Neural cell (in vitro differentiated cells): ENCODE measurements at regions not wholly inside any gene's neighbourhood (a gene's known extent, or its start where the extent isn't known, plus 50 kb on each side); places are given as distances from the start of the nearest gene placed in this dataset.

Source experiments
- H2AFZ ChIP-seq: fragments of 200-600, 300-800 bp; sonication (generic), shearing (Covaris generic); 2 replicates; pipeline ENCODE4 v1.6.0; 2014; ENCODE audit warnings: low read depth, mild to moderate bottlenecking, antibody characterized with exemption, low read length, moderate library complexity
- H3F3A ChIP-seq: fragments of 200-600 bp; shearing (Covaris generic); 2 replicates; pipeline ENCODE4 v1.6.1; 2016; ENCODE audit warnings: mild to moderate bottlenecking, moderate library complexity, mixed read lengths, antibody characterized with exemption, low read length; ENCODE audit not compliant: insufficient read depth, poor library complexity, severe bottlenecking
- H3K27ac ChIP-seq: fragments of 200-600, 300-800 bp; sonication (generic), shearing (Covaris generic); 2 replicates; pipeline ENCODE4 v1.5.1; 2014; ENCODE audit warnings: mild to moderate bottlenecking, low read length, moderate library complexity
- H3K27me3 ChIP-seq: fragments of 300-800, 200-600 bp; sonication (generic), shearing (Covaris generic); 2 replicates; pipeline ENCODE4 v1.6.0; 2014; ENCODE audit warnings: mild to moderate bottlenecking, low read depth, low read length, moderate library complexity; ENCODE audit not compliant: insufficient read depth
- H3K36me3 ChIP-seq: fragments of 300-800, 200-600 bp; sonication (generic), shearing (Covaris generic); 2 replicates; pipeline ENCODE4 v1.5.1; 2014; ENCODE audit warnings: mild to moderate bottlenecking, antibody characterized with exemption, low read length, moderate library complexity; ENCODE audit not compliant: insufficient read depth
- H3K4me2 ChIP-seq: fragments of 300-800, 200-600 bp; sonication (generic), shearing (Covaris generic); 2 replicates; pipeline ENCODE4 v1.6.0; 2014; ENCODE audit warnings: mild to moderate bottlenecking, low read length
- H3K4me3 ChIP-seq: fragments of 300-800, 200-600 bp; sonication (generic), shearing (Covaris generic); 2 replicates; pipeline ENCODE4 v1.5.1; 2014; ENCODE audit warnings: mild to moderate bottlenecking, low read length, moderate library complexity
- H3K79me2 ChIP-seq: fragments of 200-600 bp; shearing (Covaris generic); replicated peaks from 2 replicates; pipeline ENCODE4 v1.6.0; 2014; ENCODE audit warnings: mild to moderate bottlenecking, low read length, moderate library complexity; ENCODE audit not compliant: insufficient read depth
- H3K9ac ChIP-seq: fragments of 300-800, 200-600 bp; sonication (generic), shearing (Covaris generic); 2 replicates; pipeline ENCODE4 v1.6.1; 2016; ENCODE audit warnings: mild to moderate bottlenecking, low read length, mixed read lengths
- H3K9me2 ChIP-seq: fragments of 200-600 bp; shearing (Covaris generic); 2 replicates; pipeline ENCODE4 v1.6.1; 2016; ENCODE audit warnings: mild to moderate bottlenecking, low read length, mixed read lengths; ENCODE audit not compliant: insufficient read depth
- H3K9me3 ChIP-seq: fragments of 200-600, 300-800 bp; sonication (generic), shearing (Covaris generic); 2 replicates; pipeline ENCODE4 v1.6.1; 2016; ENCODE audit warnings: mild to moderate bottlenecking, mixed run types, low read length, moderate library complexity, mixed read lengths
- H4K20me1 ChIP-seq: fragments of 200-600 bp; shearing (Covaris generic); 2 replicates; pipeline ENCODE4 v1.6.1; 2016; ENCODE audit warnings: mild to moderate bottlenecking, mixed run types; ENCODE audit not compliant: insufficient read depth
- CTCF ChIP-seq: fragments of 450-650 bp; IDR thresholded peaks from 2 replicates; pipeline ENCODE4 v1.5.1; 2014; ENCODE audit warnings: antibody characterized with exemption, mild to moderate bottlenecking, moderate library complexity; ENCODE audit not compliant: poor library complexity, severe bottlenecking
- EP300 ChIP-seq: fragments of 450-650 bp; conservative IDR thresholded peaks from 2 replicates; pipeline ENCODE4 v1.6.1; 2014; ENCODE audit warnings: antibody characterized with exemption, mild to moderate bottlenecking, moderate library complexity; ENCODE audit not compliant: poor library complexity, severe bottlenecking
- EZH2 ChIP-seq: fragments of 200-600, 300-800 bp; shearing (Covaris generic), sonication (generic); IDR thresholded peaks from 2 replicates; pipeline ENCODE4 v1.6.1; 2014; ENCODE audit warnings: antibody characterized with exemption, low read length, borderline replicate concordance, mild to moderate bottlenecking; ENCODE audit not compliant: insufficient read depth, poor library complexity, severe bottlenecking
- MXI1 ChIP-seq: fragments of 450-650 bp; conservative IDR thresholded peaks from 2 replicates; pipeline ENCODE4 v1.6.1; 2014; ENCODE audit warnings: antibody characterized with exemption, mild to moderate bottlenecking; ENCODE audit not compliant: poor library complexity, severe bottlenecking
- POLR2AphosphoS5 ChIP-seq: IDR thresholded peaks from 2 replicates; pipeline ENCODE4 v1.6.1; 2012
- RAD21 ChIP-seq: fragments of 450-650 bp; conservative IDR thresholded peaks from 2 replicates; pipeline ENCODE4 v1.6.1; 2014; ENCODE audit warnings: antibody characterized with exemption, mild to moderate bottlenecking, moderate library complexity
- REST ChIP-seq: IDR thresholded peaks from 2 replicates; pipeline ENCODE4 v1.6.1; 2012; ENCODE audit warnings: borderline replicate concordance
- SMC3 ChIP-seq: fragments of 450-650 bp; conservative IDR thresholded peaks from 2 replicates; pipeline ENCODE4 v1.6.1; 2014; ENCODE audit warnings: antibody characterized with exemption, mild to moderate bottlenecking, moderate library complexity; ENCODE audit not compliant: poor library complexity
- TAF1 ChIP-seq: IDR thresholded peaks from 2 replicates; pipeline ENCODE4 v1.6.1; 2012; ENCODE audit warnings: low read depth

GRCh38 chr7:112945046-112945445 lies 141.6 kb downstream of the GPR85 start:
- Histone ChIP-seq H3K4me3 (no peak overlapping the region), H3F3A (no peaks in the 10 kb centered on the region), H3K27me3 (no peaks in the 10 kb centered on the region), H3K9me3 (no peaks in the 10 kb centered on the region), H3K79me2 (no peaks in the 10 kb centered on the region), H3K9me2 (no peaks in the 10 kb centered on the region), H3K27ac (no peak overlapping the region), H3K36me3 (no peaks in the 10 kb centered on the region), H3K4me2 (no peak overlapping the region), H4K20me1 (no peaks in the 10 kb centered on the region), H3K9ac (no peak overlapping the region), H2AFZ (no peak overlapping the region)
- TF ChIP-seq CTCF (no peak), RAD21 (no peak), REST (no peak), SMC3 (no peak), EZH2 (no peak), TAF1 (no peak)

GRCh38 chr7:112942981-112943380 lies 143.6 kb downstream of the GPR85 start:
- Histone ChIP-seq H4K20me1 (no peaks in the 10 kb centered on the region), H3K9ac (no peak overlapping the region)

More at GRCh38 chr7:112942981-112943380, 143.6 kb downstream of the GPR85 start:
- Histone ChIP-seq H3K27ac (no peak overlapping the region), H3K9me3 (no peaks in the 10 kb centered on the region), H3K9me2 (no peaks in the 10 kb centered on the region), H3K4me2 (no peak overlapping the region), H3F3A (no peaks in the 10 kb centered on the region), H3K79me2 (peaks cover 14% of the 10 kb centered on the region), H3K36me3 (no peaks in the 10 kb centered on the region), H2AFZ (no peak overlapping the region), H3K4me3 (no peak overlapping the region), H3K27me3 (no peaks in the 10 kb centered on the region)
- TF ChIP-seq TAF1 (no peak), SMC3 (no peak), EZH2 (no peak), CTCF (no peak), MXI1 (no peak), EP300 (no peak), POLR2AphosphoS5 (no peak), REST (no peak), RAD21 (no peak)
